ENCODE measurements at regions not wholly inside any gene's neighbourhood (a gene's known extent, or its start where the extent isn't known, plus 50 kb on each side); places are given as distances from the start of the nearest gene placed in this dataset.

- H3K27me3 Mint-ChIP-seq = no peaks in the 10 kb centered on the region
- H3K4me1 Mint-ChIP-seq (ENCODE audit: low read depth) = no peaks in the 10 kb centered on the region
- ATAC-seq (no peak), DNase-seq (no peak)
- no peaks in the 10 kb centered on the region for H3K9me3 Mint-ChIP-seq
- no peaks in the 10 kb centered on the region for H3K36me3 Mint-ChIP-seq (ENCODE audit: low read depth)
- no peak for TF ChIP-seq CTCF (IDR thresholded peaks at IDR 0.05)
- H3K4me3 Mint-ChIP-seq = no peak overlapping the region
- ChIA-PET POLR2A (no interaction called here), CTCF (no interaction called here)
- intact Hi-C loops (cut with micrococcal nuclease) = no loop called here
- H3K27ac Mint-ChIP-seq = no peak overlapping the region
These were observed 168.2 kb upstream of the PPARGC1A start for GRCh38 chr4:24057915-24058559.

- no peak for TF ChIP-seq CTCF (IDR thresholded peaks at IDR 0.05)
- ChIA-PET POLR2A (no interaction called here), CTCF (no interaction called here)
- intact Hi-C loops (cut with micrococcal nuclease) = no loop called here
- no peak for ATAC-seq
- H3K27ac Mint-ChIP-seq = no peak overlapping the region
- H3K36me3 Mint-ChIP-seq (ENCODE audit: low read depth) = no peaks in the 10 kb centered on the region
- H3K9me3 Mint-ChIP-seq = no peaks in the 10 kb centered on the region
- no peaks in the 10 kb centered on the region for H3K27me3 Mint-ChIP-seq
- H3K4me3 Mint-ChIP-seq = no peak overlapping the region
- DNase-seq = no peak
- H3K4me1 Mint-ChIP-seq (ENCODE audit: low read depth) = no peaks in the 10 kb centered on the region
These were observed 166.4 kb upstream of the PPARGC1A start for GRCh38 chr4:24056289-24056688.

GRCh38 chr4:24055623-24056022, 165.8 kb upstream of the PPARGC1A start:
- Mint-ChIP-seq H3K36me3 (ENCODE audit: low read depth) (no peaks in the 10 kb centered on the region), H3K4me1 (ENCODE audit: low read depth) (no peaks in the 10 kb centered on the region), H3K27me3 (no peaks in the 10 kb centered on the region), H3K4me3 (no peak overlapping the region), H3K27ac (no peak overlapping the region), H3K9me3 (no peaks in the 10 kb centered on the region)
- POLR2A ChIA-PET = no interaction called here
- TF ChIP-seq CTCF (IDR thresholded peaks at IDR 0.05) = no peak
- intact Hi-C loops (cut with micrococcal nuclease) = no loop called here
- ATAC-seq (no peak), DNase-seq (no peak)
- CTCF ChIA-PET = no interaction called here

GRCh38 chr4:24054910-24055309, 165.1 kb upstream of the PPARGC1A start:
- intact Hi-C loops (cut with micrococcal nuclease) = no loop called here
- H3K36me3 Mint-ChIP-seq (ENCODE audit: low read depth) = no peaks in the 10 kb centered on the region
- POLR2A ChIA-PET = no interaction called here
- ATAC-seq (no peak), DNase-seq (no peak)
- TF ChIP-seq CTCF (IDR thresholded peaks at IDR 0.05) = no peak
- no peaks in the 10 kb centered on the region for H3K4me1 Mint-ChIP-seq (ENCODE audit: low read depth)
- H3K27ac Mint-ChIP-seq = no peak overlapping the region
- no peak overlapping the region for H3K4me3 Mint-ChIP-seq
- H3K9me3 Mint-ChIP-seq = no peaks in the 10 kb centered on the region
- no peaks in the 10 kb centered on the region for H3K27me3 Mint-ChIP-seq
- CTCF ChIA-PET = no interaction called here

GRCh38 chr4:24053934-24054333, 164.1 kb upstream of the PPARGC1A start:
- Mint-ChIP-seq H3K9me3 (no peaks in the 10 kb centered on the region), H3K4me1 (ENCODE audit: low read depth) (no peaks in the 10 kb centered on the region), H3K27me3 (no peaks in the 10 kb centered on the region), H3K27ac (no peak overlapping the region), H3K36me3 (ENCODE audit: low read depth) (no peaks in the 10 kb centered on the region), H3K4me3 (no peak overlapping the region)
- no peak for TF ChIP-seq CTCF (IDR thresholded peaks at IDR 0.05)
- ChIA-PET POLR2A (interaction anchor here (0.6 kb wide), 1 partner anchor 973 kb away, joined by 3 read pairs; no protein-coding TSS in a partner anchor), CTCF (no interaction called here)
- intact Hi-C loops (cut with micrococcal nuclease) = no loop called here
- DNase-seq (no peak), ATAC-seq (no peak)
